Keratinocyte (primary cell): ENCODE measurements at regions not wholly inside any gene's neighbourhood (a gene's known extent, or its start where the extent isn't known, plus 50 kb on each side); places are given as distances from the start of the nearest gene placed in this dataset.

ENCODE experiments used
- DNase-seq: peaks from one replicate; pipeline ENCODE4 v3.0.0-alpha.2; 2011; ENCODE audit warnings: low read depth, missing footprints, low spot score
- FAIRE-seq: peaks from 2 replicates; lab custom pipeline; 2011; peaks lifted over from hg19 to GRCh38; lab: Jason Lieb, UNC
- H2AFZ ChIP-seq: 2 replicates; pipeline ENCODE4 v1.6.0; 2012; ENCODE audit warnings: low read length, control low read depth, inconsistent platforms; ENCODE audit not compliant: control insufficient read depth
- H3K27ac ChIP-seq: 2 replicates; pipeline ENCODE4 v1.5.1; 2011; ENCODE audit warnings: low read length; ENCODE audit not compliant: control insufficient read depth, insufficient read depth
- H3K27me3 ChIP-seq: 3 replicates; pipeline ENCODE4 v1.6.0; 2011; ENCODE audit warnings: low read length; ENCODE audit not compliant: control insufficient read depth, insufficient read depth; ENCODE audit errors: extremely low read depth
- H3K36me3 ChIP-seq, 2 experiments: 2 replicates in 1 of 2; 3 replicates in 1 of 2; pipeline ENCODE4 v1.5.1; 2011; ENCODE audit warnings: low read length in 2 of 2, mild to moderate bottlenecking in 1 of 2; ENCODE audit not compliant: control insufficient read depth in 2 of 2, insufficient read depth in 2 of 2; ENCODE audit errors: extremely low read depth in 1 of 2
- H3K4me1 ChIP-seq: 3 replicates; pipeline ENCODE4 v1.5.1; 2011; ENCODE audit warnings: low read length; ENCODE audit not compliant: control insufficient read depth, insufficient read depth; ENCODE audit errors: extremely low read depth
- H3K4me2 ChIP-seq: 3 replicates; pipeline ENCODE4 v1.6.0; 2011; ENCODE audit warnings: low read depth, low read length; ENCODE audit not compliant: control insufficient read depth, insufficient read depth; ENCODE audit errors: extremely low read depth
- H3K4me3 ChIP-seq, 3 experiments: fragments of 200-600 bp in 1 of 3; sonication (generic) in 1 of 3; 2 replicates in 2 of 3; 3 replicates in 1 of 3; pipeline ENCODE4 v1.5.1; 2011 to 2016; ENCODE audit warnings: low read length in 3 of 3, mild to moderate bottlenecking in 3 of 3, control low read depth in 2 of 3, inconsistent platforms in 1 of 3, low read depth in 1 of 3, mixed read lengths in 1 of 3, mixed run types in 1 of 3, moderate library complexity in 1 of 3; ENCODE audit not compliant: control insufficient read depth in 2 of 3, insufficient read depth in 2 of 3; ENCODE audit errors: extremely low read depth in 1 of 3
- H3K79me2 ChIP-seq: 2 replicates; pipeline ENCODE4 v1.6.0; 2012; ENCODE audit warnings: low read length; ENCODE audit not compliant: control insufficient read depth, insufficient read depth
- H3K9ac ChIP-seq: 3 replicates; pipeline ENCODE4 v1.6.0; 2011; ENCODE audit warnings: low read length; ENCODE audit not compliant: control insufficient read depth, insufficient read depth; ENCODE audit errors: extremely low read depth
- H3K9me1 ChIP-seq: 3 replicates; pipeline ENCODE4 v1.6.0; 2011; ENCODE audit warnings: low read length; ENCODE audit not compliant: control insufficient read depth, insufficient read depth; ENCODE audit errors: extremely low read depth
- H3K9me3 ChIP-seq: 2 replicates; pipeline ENCODE4 v1.5.1; 2012; ENCODE audit warnings: low read depth, low read length; ENCODE audit not compliant: control insufficient read depth
- H4K20me1 ChIP-seq: 3 replicates; pipeline ENCODE4 v1.6.0; 2011; ENCODE audit warnings: low read length; ENCODE audit not compliant: control insufficient read depth, insufficient read depth; ENCODE audit errors: extremely low read depth
- CTCF ChIP-seq, 3 experiments: IDR thresholded peaks in 1 of 3; conservative IDR thresholded peaks in 1 of 3; optimal IDR thresholded peaks in 1 of 3; 2 replicates in 2 of 3; 3 replicates in 1 of 3; pipeline versions ENCODE3 to v1.5.1; 2011; ENCODE audit warnings: low read length in 3 of 3, mild to moderate bottlenecking in 3 of 3, moderate library complexity in 2 of 3, control low read depth in 1 of 3, inconsistent platforms in 1 of 3; ENCODE audit not compliant: insufficient read depth in 2 of 3; ENCODE audit errors: extremely low read depth in 1 of 3
- EZH2 ChIP-seq: IDR thresholded peaks from one replicate; pipeline ENCODE4 v1.6.1; 2012; ENCODE audit warnings: inconsistent platforms, mild to moderate bottlenecking, low read length, moderate library complexity
- dilution Hi-C: fragments of 300-500 bp; cut with MboI; formaldehyde crosslinking; loops from one replicate; pipeline ENCODE4 v1.7.0; 2020; ENCODE audit warnings: low sequenced_read_pairs; ENCODE audit not compliant: extremely low pct_ligation_motif_present

- H3K4me3 ChIP-seq, result no peak overlapping the region
- no peaks in the 10 kb centered on the region for H3K79me2 ChIP-seq
- no peak for FAIRE-seq
- TF ChIP-seq EZH2, result no peak
- TF ChIP-seq CTCF (optimal IDR thresholded peaks at IDR 0.05 in 1 of 3, IDR thresholded peaks at IDR 0.05 in 1 of 3, conservative IDR thresholded peaks at IDR 0.05 in 1 of 3; ENCODE audit: extremely low read depth in 1 of 3, insufficient read depth in 2 of 3, low read length in 3 of 3), result no peak
- no peaks in the 10 kb centered on the region for H4K20me1 ChIP-seq
- H3K4me2 ChIP-seq, result no peak overlapping the region
- H3K27ac ChIP-seq, result no peak overlapping the region
- no peak for DNase-seq
- no peaks in the 10 kb centered on the region for H3K9me3 ChIP-seq
- no peak overlapping the region for H3K9ac ChIP-seq
- H3K27me3 ChIP-seq, result no peaks in the 10 kb centered on the region
- dilution Hi-C loops, result no loop called here
- no peaks in the 10 kb centered on the region for H3K4me1 ChIP-seq
- H2AFZ ChIP-seq, result no peak overlapping the region
- no peaks in the 10 kb centered on the region for H3K36me3 ChIP-seq
- H3K9me1 ChIP-seq, result no peaks in the 10 kb centered on the region
Measured at GRCh38 chr12:74685385-74685784, 147.8 kb downstream of the ATXN7L3B start.

- no peak overlapping the region for H3K4me3 ChIP-seq
- FAIRE-seq (no peak), DNase-seq (no peak)
- no peak overlapping the region for H3K4me2 ChIP-seq
- H3K36me3 ChIP-seq, result no peaks in the 10 kb centered on the region
- H3K9me1 ChIP-seq, result no peaks in the 10 kb centered on the region
- no peak overlapping the region for H2AFZ ChIP-seq
- H3K27ac ChIP-seq, result no peak overlapping the region
- H4K20me1 ChIP-seq, result no peaks in the 10 kb centered on the region
- dilution Hi-C loops, result no loop called here
- H3K27me3 ChIP-seq, result no peaks in the 10 kb centered on the region
- no peak for TF ChIP-seq EZH2
- TF ChIP-seq CTCF (optimal IDR thresholded peaks at IDR 0.05 in 1 of 3, IDR thresholded peaks at IDR 0.05 in 1 of 3, conservative IDR thresholded peaks at IDR 0.05 in 1 of 3; ENCODE audit: extremely low read depth in 1 of 3, insufficient read depth in 2 of 3, low read length in 3 of 3), result peak in 2 of 3 experiments; percentile 32 to 45
- no peak overlapping the region for H3K9ac ChIP-seq
- H3K79me2 ChIP-seq, result no peaks in the 10 kb centered on the region
- no peaks in the 10 kb centered on the region for H3K9me3 ChIP-seq
- H3K4me1 ChIP-seq, result no peaks in the 10 kb centered on the region
Measured at GRCh38 chr12:74689071-74689655, 151.5 kb downstream of the ATXN7L3B start.
